Smooth muscle cell (in vitro differentiated cells): ENCODE measurements at regions not wholly inside any gene's neighbourhood (a gene's known extent, or its start where the extent isn't known, plus 50 kb on each side); places are given as distances from the start of the nearest gene placed in this dataset.

Source experiments
- DNase-seq: peaks from one replicate; lab custom pipeline; 2025; ENCODE audit not compliant: unreplicated experiment; lab: John Stamatoyannopoulos, UW
- H2AFZ ChIP-seq: fragments of 200-600 bp; sonication (generic); 2 replicates; pipeline ENCODE4 v1.6.0; 2016; ENCODE audit warnings: antibody characterized with exemption, low read depth, mild to moderate bottlenecking
- H3F3A ChIP-seq: fragments of 200-600 bp; sonication (generic); 2 replicates; pipeline ENCODE4 v1.6.0; 2017; ENCODE audit warnings: antibody characterized with exemption, low read depth
- H3K27ac ChIP-seq: fragments of 200-600 bp; sonication (generic); 2 replicates; pipeline ENCODE4 v1.5.1; 2016; ENCODE audit warnings: low read depth, mild to moderate bottlenecking
- H3K27me3 ChIP-seq: fragments of 200-600 bp; sonication (generic); 2 replicates; pipeline ENCODE4 v1.6.1; 2016; ENCODE audit warnings: low read depth, mild to moderate bottlenecking
- H3K36me3 ChIP-seq: fragments of 200-600 bp; sonication (generic); 2 replicates; pipeline ENCODE4 v1.5.1; 2016; ENCODE audit warnings: low read depth
- H3K4me1 ChIP-seq: fragments of 200-600 bp; sonication (generic); 2 replicates; pipeline ENCODE4 v1.5.1; 2016; ENCODE audit warnings: low read depth
- H3K4me2 ChIP-seq: fragments of 200-600 bp; sonication (generic); 2 replicates; pipeline ENCODE4 v1.6.0; 2016; ENCODE audit warnings: mild to moderate bottlenecking
- H3K4me3 ChIP-seq: fragments of 200-600 bp; sonication (generic); 2 replicates; pipeline ENCODE4 v1.5.1; 2016; ENCODE audit warnings: mild to moderate bottlenecking
- H3K79me2 ChIP-seq: fragments of 200-600 bp; sonication (generic); 2 replicates; pipeline ENCODE4 v1.6.0; 2016; ENCODE audit warnings: low read depth, mild to moderate bottlenecking
- H3K9ac ChIP-seq: fragments of 200-600 bp; sonication (generic); 2 replicates; pipeline ENCODE4 v1.6.0; 2016; ENCODE audit warnings: low read depth
- H3K9me3 ChIP-seq: fragments of 200-600 bp; sonication (generic); replicated peaks from 2 replicates; pipeline ENCODE4 v1.5.1; 2016; ENCODE audit warnings: low read depth
- H4K20me1 ChIP-seq: fragments of 200-600 bp; sonication (generic); 2 replicates; pipeline ENCODE4 v1.6.0; 2016; ENCODE audit warnings: low read depth
- CTCF ChIP-seq: fragments of 200-600 bp; sonication (generic); IDR thresholded peaks from 2 replicates; pipeline ENCODE4 v1.5.1; 2017; ENCODE audit warnings: borderline replicate concordance, mild to moderate bottlenecking, antibody characterized with exemption; ENCODE audit not compliant: insufficient read depth, poor library complexity, severe bottlenecking
- WGBS: methylation state at CpG from one replicate; pipeline ENCODE4 v1.1.7; 2016; ENCODE audit warnings: low lambda C conversion rate; 5-methylcytosine and 5-hydroxymethylcytosine counted together

- WGBS = 96% methylated on average over 3 of the region's 3 CpGs
- no peaks in the 10 kb centered on the region for H3K27me3 ChIP-seq
Observed at GRCh38 chr2:40953341-40953740, 501.5 kb upstream of the SLC8A1 start.

GRCh38 chr2:40955042-40955441, 503.2 kb upstream of the SLC8A1 start:
- H3K27ac ChIP-seq = no peak overlapping the region
- no peak overlapping the region for H3K9ac ChIP-seq
- DNase-seq = no peak
- H3K36me3 ChIP-seq = no peaks in the 10 kb centered on the region
- no peaks in the 10 kb centered on the region for H3K9me3 ChIP-seq
- no peak overlapping the region for H3K4me3 ChIP-seq
- no peak for TF ChIP-seq CTCF
- H3K4me1 ChIP-seq = no peaks in the 10 kb centered on the region
- WGBS = 45% methylated on average over 2 of the region's 2 CpGs
- H3K79me2 ChIP-seq = no peaks in the 10 kb centered on the region
- H3K27me3 ChIP-seq = no peaks in the 10 kb centered on the region
- H3F3A ChIP-seq = no peaks in the 10 kb centered on the region
- no peaks in the 10 kb centered on the region for H4K20me1 ChIP-seq
- H2AFZ ChIP-seq = no peak overlapping the region
- no peak overlapping the region for H3K4me2 ChIP-seq

More at GRCh38 chr2:40953341-40953740, 501.5 kb upstream of the SLC8A1 start:
- Histone ChIP-seq H3K4me1 (no peaks in the 10 kb centered on the region), H2AFZ (no peak overlapping the region), H3K79me2 (no peaks in the 10 kb centered on the region), H3K4me2 (no peak overlapping the region), H3F3A (no peaks in the 10 kb centered on the region), H3K9me3 (no peaks in the 10 kb centered on the region), H3K27ac (no peak overlapping the region), H3K36me3 (no peaks in the 10 kb centered on the region), H4K20me1 (no peaks in the 10 kb centered on the region), H3K4me3 (no peak overlapping the region), H3K9ac (no peak overlapping the region)
- no peak for TF ChIP-seq CTCF
- no peak for DNase-seq

- H3K4me2 ChIP-seq = no peak overlapping the region
- no peak overlapping the region for H3K27ac ChIP-seq
- TF ChIP-seq CTCF = no peak
- no peaks in the 10 kb centered on the region for H3K4me1 ChIP-seq
- no peak overlapping the region for H3K4me3 ChIP-seq
- no peaks in the 10 kb centered on the region for H3K27me3 ChIP-seq
- H3K9ac ChIP-seq = no peak overlapping the region
- H3K36me3 ChIP-seq = no peaks in the 10 kb centered on the region
- H3K79me2 ChIP-seq = no peaks in the 10 kb centered on the region
- no peaks in the 10 kb centered on the region for H4K20me1 ChIP-seq
- DNase-seq = no peak
- H2AFZ ChIP-seq = no peak overlapping the region
- H3F3A ChIP-seq = no peaks in the 10 kb centered on the region
- H3K9me3 ChIP-seq = no peaks in the 10 kb centered on the region
Observed at GRCh38 chr2:40955635-40956034, 503.7 kb upstream of the SLC8A1 start.

GRCh38 chr2:40957508-40957907, 505.6 kb upstream of the SLC8A1 start:
- Histone ChIP-seq H3K9me3 (no peaks in the 10 kb centered on the region), H3K4me1 (no peaks in the 10 kb centered on the region), H4K20me1 (no peaks in the 10 kb centered on the region), H3K27me3 (no peaks in the 10 kb centered on the region), H3F3A (no peaks in the 10 kb centered on the region), H3K79me2 (no peaks in the 10 kb centered on the region), H3K4me2 (no peak overlapping the region), H2AFZ (no peak overlapping the region), H3K27ac (no peak overlapping the region), H3K9ac (no peak overlapping the region), H3K4me3 (no peak overlapping the region), H3K36me3 (no peaks in the 10 kb centered on the region)
- TF ChIP-seq CTCF = no peak
- DNase-seq = no peak
- WGBS = 81% methylated on average over 9 of the region's 9 CpGs
